HEK293 (cell line): ENCODE measurements at regions not wholly inside any gene's neighbourhood (a gene's known extent, or its start where the extent isn't known, plus 50 kb on each side); places are given as distances from the start of the nearest gene placed in this dataset.

ENCODE experiments used
- CTCF ChIA-PET: fragments of 350-600 bp; formaldehyde crosslinking; extraction: SDS; loops from one replicate; lab custom pipeline; 2021; ENCODE audit warnings: antibody characterized with exemption; lab: Yijun Ruan, JAX
- POLR2A ChIA-PET: fragments of 300-600 bp; formaldehyde crosslinking; extraction: SDS; loops from one replicate; lab custom pipeline; 2020; ENCODE audit warnings: antibody characterized with exemption, inconsistent platforms; lab: Yijun Ruan, JAX
- H3K27ac ChIP-seq: fragments of 200-500 bp; sonication (Bioruptor generic); 2 replicates; pipeline ENCODE4 v1.5.1; 2014; ENCODE audit warnings: low read depth, low read length, control low read depth, inconsistent platforms; ENCODE audit errors: extremely low read depth
- H3K36me3 ChIP-seq, 2 experiments: fragments of 200-500 bp in 1 of 2; sonication (Bioruptor generic) in 1 of 2; 1 replicate in 1 of 2; 2 replicates in 1 of 2; pipeline ENCODE4 v1.5.1; 2014 to 2017; ENCODE audit warnings: inconsistent platforms in 2 of 2, low read length in 2 of 2; ENCODE audit not compliant: control insufficient read depth in 2 of 2, insufficient read depth in 1 of 2
- H3K4me1 ChIP-seq: fragments of 200-500 bp; sonication (Bioruptor generic); 2 replicates; pipeline ENCODE4 v1.5.1; 2014; ENCODE audit warnings: mild to moderate bottlenecking, low read length, inconsistent platforms; ENCODE audit not compliant: control insufficient read depth, insufficient read depth
- H3K4me3 ChIP-seq: 2 replicates; pipeline ENCODE4 v1.5.1; 2011; ENCODE audit warnings: low read depth, mild to moderate bottlenecking, control low read depth, low read length, moderate library complexity
- H3K9me3 ChIP-seq: fragments of 200-500 bp; sonication (Bioruptor generic); 2 replicates; pipeline ENCODE4 v1.5.1; 2014; ENCODE audit warnings: low read depth, low read length, inconsistent platforms; ENCODE audit not compliant: control insufficient read depth, insufficient read depth
- PRDM1 ChIP-seq: fragments of 450-650 bp; formaldehyde crosslinking; IDR thresholded peaks from 2 replicates; pipeline ENCODE4; 2016; ENCODE audit warnings: missing biosample characterization, missing genetic modification characterization
- PRDM10 ChIP-seq: fragments of 450-650 bp; formaldehyde crosslinking; IDR thresholded peaks from 2 replicates; pipeline ENCODE4 v1.5.1; 2016; ENCODE audit warnings: missing biosample characterization, missing genetic modification characterization
- REPIN1 ChIP-seq: fragments of 450-650 bp; formaldehyde crosslinking; IDR thresholded peaks from 2 replicates; pipeline ENCODE4 v1.5.1; 2017; ENCODE audit warnings: missing biosample characterization, missing genetic modification characterization, low read depth
- WT1 ChIP-seq: fragments of 450-650 bp; formaldehyde crosslinking; IDR thresholded peaks from 2 replicates; pipeline ENCODE4 v1.5.1; 2016; ENCODE audit warnings: missing biosample characterization, missing genetic modification characterization
- ZBTB48 ChIP-seq: fragments of 450-650 bp; formaldehyde crosslinking; IDR thresholded peaks from 2 replicates; pipeline ENCODE4 v1.5.1; 2016; ENCODE audit warnings: missing biosample characterization, missing genetic modification characterization
- ZNF248 ChIP-seq: fragments of 450-650 bp; formaldehyde crosslinking; IDR thresholded peaks from 2 replicates; pipeline ENCODE4 v1.5.1; 2017; ENCODE audit warnings: missing biosample characterization, missing genetic modification characterization
- ZNF394 ChIP-seq: fragments of 450-650 bp; formaldehyde crosslinking; IDR thresholded peaks from 2 replicates; pipeline ENCODE4 v1.5.1; 2016; ENCODE audit warnings: missing biosample characterization, missing genetic modification characterization, mild to moderate bottlenecking, moderate library complexity, borderline replicate concordance
- ZNF416 ChIP-seq: fragments of 450-650 bp; formaldehyde crosslinking; IDR thresholded peaks from 2 replicates; pipeline ENCODE4 v1.5.1; 2016; ENCODE audit warnings: missing biosample characterization, missing genetic modification characterization
- ZNF449 ChIP-seq: fragments of 450-650 bp; formaldehyde crosslinking; IDR thresholded peaks from 2 replicates; pipeline ENCODE4 v1.5.1; 2017; ENCODE audit warnings: missing biosample characterization, mild to moderate bottlenecking, missing genetic modification characterization, moderate library complexity
- ZNF596 ChIP-seq: fragments of 450-650 bp; IDR thresholded peaks from 2 replicates; pipeline ENCODE4 v1.5.0; 2018; ENCODE audit warnings: missing biosample characterization, mild to moderate bottlenecking, missing genetic modification characterization, moderate library complexity
- ZNF610 ChIP-seq: fragments of 450-650 bp; formaldehyde crosslinking; IDR thresholded peaks from 2 replicates; pipeline ENCODE4 v1.5.1; 2016; ENCODE audit warnings: missing biosample characterization, missing genetic modification characterization, borderline replicate concordance
- ZNF677 ChIP-seq: fragments of 450-650 bp; IDR thresholded peaks from 2 replicates; pipeline ENCODE4 v1.5.0; 2018; ENCODE audit warnings: missing biosample characterization, mild to moderate bottlenecking, missing genetic modification characterization, moderate library complexity
- ZNF707 ChIP-seq: fragments of 450-650 bp; formaldehyde crosslinking; IDR thresholded peaks from 2 replicates; pipeline ENCODE4 v1.5.1; 2016; ENCODE audit warnings: missing biosample characterization, missing genetic modification characterization
- ZNF776 ChIP-seq: fragments of 450-650 bp; formaldehyde crosslinking; IDR thresholded peaks from 2 replicates; pipeline ENCODE4 v1.5.0; 2017; ENCODE audit warnings: missing biosample characterization, missing genetic modification characterization, borderline replicate concordance
- ZNF777 ChIP-seq: fragments of 450-650 bp; formaldehyde crosslinking; IDR thresholded peaks from 2 replicates; pipeline ENCODE4 v1.5.1; 2017; ENCODE audit warnings: missing biosample characterization, missing genetic modification characterization, borderline replicate concordance
- ZNF785 ChIP-seq: fragments of 450-650 bp; formaldehyde crosslinking; IDR thresholded peaks from 2 replicates; pipeline ENCODE4 v1.5.1; 2016; ENCODE audit warnings: missing biosample characterization, missing genetic modification characterization
- ZSCAN16 ChIP-seq: fragments of 450-650 bp; formaldehyde crosslinking; IDR thresholded peaks from 2 replicates; pipeline ENCODE4 v1.5.1; 2016; ENCODE audit warnings: missing biosample characterization, missing genetic modification characterization
- TF ChIP-seq, protein P1 (sequence below): fragments of 450-650 bp; formaldehyde crosslinking; IDR thresholded peaks from 2 replicates; pipeline ENCODE4 v1.5.1; 2017; ENCODE audit warnings: missing biosample characterization, missing genetic modification characterization

DNA sequence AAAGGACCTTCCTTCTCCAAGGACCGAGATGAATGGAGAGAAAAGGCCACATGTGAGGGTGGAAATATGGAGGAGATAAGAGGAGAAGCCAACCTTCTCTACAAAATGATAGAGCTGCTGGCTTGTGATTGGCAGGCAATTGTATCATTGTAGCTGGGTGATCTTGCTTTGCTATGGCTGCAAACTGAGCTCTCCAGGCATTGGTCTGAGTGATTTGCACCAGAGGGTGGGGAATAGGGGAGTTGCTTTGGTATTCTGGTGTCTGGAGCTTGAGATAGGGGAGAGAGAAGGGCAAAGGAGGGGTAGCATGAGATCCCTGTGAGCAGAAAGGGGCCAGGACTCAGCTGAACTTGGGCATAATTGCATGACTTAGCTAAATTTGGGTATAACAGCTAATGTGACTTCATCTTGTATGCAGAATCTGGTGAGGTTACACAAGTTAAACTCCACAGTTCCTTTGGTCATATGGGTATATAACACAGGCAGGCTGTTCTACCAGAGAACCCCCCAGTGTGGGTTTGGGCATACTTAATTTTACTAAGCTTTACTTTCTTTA, 72.0 kb downstream of the FOS start (continued):
- TF ChIP-seq, protein P1, sequence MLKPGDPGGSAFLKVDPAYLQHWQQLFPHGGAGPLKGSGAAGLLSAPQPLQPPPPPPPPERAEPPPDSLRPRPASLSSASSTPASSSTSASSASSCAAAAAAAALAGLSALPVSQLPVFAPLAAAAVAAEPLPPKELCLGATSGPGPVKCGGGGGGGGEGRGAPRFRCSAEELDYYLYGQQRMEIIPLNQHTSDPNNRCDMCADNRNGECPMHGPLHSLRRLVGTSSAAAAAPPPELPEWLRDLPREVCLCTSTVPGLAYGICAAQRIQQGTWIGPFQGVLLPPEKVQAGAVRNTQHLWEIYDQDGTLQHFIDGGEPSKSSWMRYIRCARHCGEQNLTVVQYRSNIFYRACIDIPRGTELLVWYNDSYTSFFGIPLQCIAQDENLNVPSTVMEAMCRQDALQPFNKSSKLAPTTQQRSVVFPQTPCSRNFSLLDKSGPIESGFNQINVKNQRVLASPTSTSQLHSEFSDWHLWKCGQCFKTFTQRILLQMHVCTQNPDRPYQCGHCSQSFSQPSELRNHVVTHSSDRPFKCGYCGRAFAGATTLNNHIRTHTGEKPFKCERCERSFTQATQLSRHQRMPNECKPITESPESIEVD = no peak

- Histone ChIP-seq H3K27ac (no peak overlapping the region), H3K36me3 (no peaks in the 10 kb centered on the region), H3K4me1 (no peaks in the 10 kb centered on the region), H3K9me3 (no peaks in the 10 kb centered on the region), H3K4me3 (no peak overlapping the region)
- TF ChIP-seq ZNF785 (no peak), PRDM1 (no peak), ZNF677 (tag by site-specific recombination) (no peak), REPIN1 (tag by site-specific recombination) (no peak), ZNF776 (tag by site-specific recombination) (no peak), ZSCAN16 (tag by site-specific recombination) (no peak), ZBTB48 (tag by site-specific recombination) (no peak), ZNF777 (tag by site-specific recombination) (no peak), ZNF707 (tag by site-specific recombination) (no peak), PRDM10 (tag by site-specific recombination) (no peak), WT1 (tag by site-specific recombination) (no peak)
- ChIA-PET POLR2A (no interaction called here), CTCF (no interaction called here)
Measured at GRCh38 chr14:75359098-75359497, 68.7 kb upstream of the JDP2 start.

DNA sequence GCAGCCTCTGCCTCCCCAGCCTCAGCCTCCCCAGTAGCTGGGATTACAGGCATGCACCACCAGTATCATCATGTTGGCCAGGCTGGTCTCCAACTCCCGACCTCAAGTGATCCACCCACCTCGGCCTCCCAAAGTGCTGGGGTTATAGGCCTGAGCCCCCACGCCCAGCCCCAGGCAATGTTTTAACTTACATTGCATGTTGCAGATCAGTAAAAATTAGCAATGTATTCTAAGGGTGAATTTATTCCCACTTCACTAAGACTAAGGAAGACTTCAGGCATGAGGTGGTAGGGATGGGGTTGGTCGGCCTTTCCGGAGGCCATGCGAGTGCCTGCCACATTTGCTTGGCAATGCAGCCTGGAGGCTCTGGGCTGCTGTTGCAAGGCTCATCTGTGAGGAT, 66.8 kb upstream of the JDP2 start:
- POLR2A ChIA-PET = no interaction called here
- TF ChIP-seq ZNF394 (tag by site-specific recombination) = no peak
- no peak for TF ChIP-seq ZNF248 (tag by site-specific recombination)
- TF ChIP-seq ZNF596 (tag by site-specific recombination) = no peak
- TF ChIP-seq ZNF610 (tag by site-specific recombination) = no peak
- TF ChIP-seq ZNF449 (tag by site-specific recombination) = no peak
- TF ChIP-seq ZNF416 (tag by site-specific recombination) = no peak
- no peaks in the 10 kb centered on the region for H3K36me3 ChIP-seq
- CTCF ChIA-PET = no interaction called here
- H3K9me3 ChIP-seq = no peaks in the 10 kb centered on the region
- H3K27ac ChIP-seq = no peak overlapping the region
- H3K4me3 ChIP-seq = no peak overlapping the region
- no peaks in the 10 kb centered on the region for H3K4me1 ChIP-seq
